Caco-2 (cell line): ENCODE measurements at regions not wholly inside any gene's neighbourhood (a gene's known extent, or its start where the extent isn't known, plus 50 kb on each side); places are given as distances from the start of the nearest gene placed in this dataset.

Source experiments
- BruUV-seq: library from RNA; stranded (reverse); fragments of 400-500 nt; replicated peaks from 2 replicates; lab custom pipeline; 2021; lab: Mats Ljungman, UMichigan
- CTCF ChIA-PET: fragments of 300-600 bp; sonication (Branson Sonifier 250); formaldehyde crosslinking; loops from one replicate; lab custom pipeline; 2022; ENCODE audit warnings: antibody characterized with exemption; lab: Charles Lee
- POLR2A ChIA-PET: fragments of 300-600 bp; sonication (Branson Sonifier 250); formaldehyde crosslinking; loops from one replicate; lab custom pipeline; 2022; ENCODE audit warnings: antibody characterized with exemption; lab: Charles Lee
- DNase-seq, 2 experiments: peaks; one replicate each; pipeline versions ENCODE4 v3.0.0 to v3.0.0-alpha.2; 2020 to 2022
- H3K27me3 ChIP-seq: replicated peaks from 2 replicates; pipeline ENCODE4 v1.6.0; 2011; ENCODE audit warnings: low read length; ENCODE audit not compliant: control insufficient read depth, insufficient read depth
- H3K36me3 ChIP-seq: 2 replicates; pipeline ENCODE4 v1.5.1; 2011; ENCODE audit warnings: low read length; ENCODE audit not compliant: control insufficient read depth, insufficient read depth
- H3K4me1 ChIP-seq: fragments of 250-450 bp; sonication (Bioruptor Pico); 2 replicates; pipeline ENCODE4 v1.5.1; 2020; ENCODE audit warnings: mild to moderate bottlenecking
- H3K4me3 ChIP-seq: 2 replicates; pipeline ENCODE4 v1.5.1; 2011; ENCODE audit warnings: low read depth, mild to moderate bottlenecking, control low read depth, low read length
- H3K9me3 ChIP-seq: fragments of 250-450 bp; sonication (Bioruptor Pico); 2 replicates; pipeline ENCODE4 v1.5.1; 2020; ENCODE audit warnings: mild to moderate bottlenecking, moderate library complexity
- H3K27ac Mint-ChIP-seq: one replicate; pipeline ENCODE4 v1.8.0; 2022; ENCODE audit warnings: mixed read lengths; ENCODE audit not compliant: unreplicated experiment
- H3K27me3 Mint-ChIP-seq: one replicate; pipeline ENCODE4 v1.8.0; 2022; ENCODE audit warnings: mixed read lengths; ENCODE audit not compliant: insufficient read depth, unreplicated experiment
- H3K36me3 Mint-ChIP-seq: one replicate; pipeline ENCODE4 v1.8.0; 2022; ENCODE audit warnings: mild to moderate bottlenecking, mixed read lengths; ENCODE audit not compliant: insufficient read depth, unreplicated experiment
- H3K4me1 Mint-ChIP-seq: one replicate; pipeline ENCODE4 v1.8.0; 2022; ENCODE audit warnings: low read depth, mixed read lengths; ENCODE audit not compliant: unreplicated experiment
- H3K4me3 Mint-ChIP-seq: one replicate; pipeline ENCODE4 v1.8.0; 2022; ENCODE audit warnings: mild to moderate bottlenecking, moderate library complexity, mixed read lengths; ENCODE audit not compliant: unreplicated experiment
- H3K9me3 Mint-ChIP-seq: one replicate; pipeline ENCODE4 v1.8.0; 2022; ENCODE audit warnings: mixed read lengths; ENCODE audit not compliant: unreplicated experiment
- CTCF ChIP-seq, 2 experiments: fragments of 200-600 bp in 1 of 2; IDR thresholded peaks; 1 replicate in 1 of 2; 2 replicates in 1 of 2; pipeline versions ENCODE4 v1.5.1 to v1.8.0; 2011 to 2022; ENCODE audit warnings: antibody characterized with exemption in 1 of 2, control low read depth in 1 of 2, inconsistent platforms in 1 of 2, low read depth in 1 of 2, low read length in 1 of 2, mild to moderate bottlenecking in 1 of 2, moderate library complexity in 1 of 2; ENCODE audit not compliant: insufficient read depth in 1 of 2, severe bottlenecking in 1 of 2, unreplicated experiment in 1 of 2
- intact Hi-C: fragments of 100-400 bp; cut with micrococcal nuclease; formaldehyde crosslinking; loops from one replicate; pipeline ENCODE4 v1.10.0; 2022; ENCODE audit not compliant: unreplicated experiment

GRCh38 chr1:22241811-22242210 lies 98.9 kb upstream of the WNT4 start:
- no peak for TF ChIP-seq CTCF (IDR thresholded peaks at IDR 0.05; ENCODE audit: insufficient read depth in 1 of 2, low read depth in 1 of 2, low read length in 1 of 2, severe bottlenecking in 1 of 2, unreplicated experiment in 1 of 2)
- no peak for DNase-seq
- no peak overlapping the region for H3K4me3 ChIP-seq
- POLR2A ChIA-PET, result no interaction called here
- H3K4me3 Mint-ChIP-seq, result no peak overlapping the region
- H3K27me3 Mint-ChIP-seq, result no peaks in the 10 kb centered on the region
- CTCF ChIA-PET, result no interaction called here
- BruUV-seq, result no TSS peak
- no peaks in the 10 kb centered on the region for H3K36me3 Mint-ChIP-seq
- H3K9me3 Mint-ChIP-seq, result no peaks in the 10 kb centered on the region
- no peaks in the 10 kb centered on the region for H3K4me1 Mint-ChIP-seq
- intact Hi-C loops, result no loop called here
- H3K9me3 ChIP-seq, result no peaks in the 10 kb centered on the region
- no peaks in the 10 kb centered on the region for H3K4me1 ChIP-seq
- no peaks in the 10 kb centered on the region for H3K36me3 ChIP-seq
- H3K27ac Mint-ChIP-seq, result no peak overlapping the region
- H3K27me3 ChIP-seq, result no peaks in the 10 kb centered on the region

GRCh38 chr1:22245100-22245650 lies 102.3 kb upstream of the WNT4 start:
- Mint-ChIP-seq H3K9me3 (no peaks in the 10 kb centered on the region), H3K27ac (no peak overlapping the region), H3K27me3 (no peaks in the 10 kb centered on the region), H3K4me3 (no peak overlapping the region), H3K36me3 (no peaks in the 10 kb centered on the region), H3K4me1 (peaks cover 3% of the 10 kb centered on the region)
- intact Hi-C loops, result no loop called here
- H3K36me3 ChIP-seq, result no peaks in the 10 kb centered on the region
- H3K4me3 ChIP-seq, result no peak overlapping the region
- CTCF ChIA-PET, result no interaction called here
- no peaks in the 10 kb centered on the region for H3K9me3 ChIP-seq
- no peaks in the 10 kb centered on the region for H3K27me3 ChIP-seq
- TF ChIP-seq CTCF (IDR thresholded peaks at IDR 0.05; ENCODE audit: insufficient read depth in 1 of 2, low read depth in 1 of 2, low read length in 1 of 2, severe bottlenecking in 1 of 2, unreplicated experiment in 1 of 2), result no peak
- DNase-seq, result no peak
- POLR2A ChIA-PET, result no interaction called here
- BruUV-seq, result no TSS peak
- no peaks in the 10 kb centered on the region for H3K4me1 ChIP-seq

- intact Hi-C loops, result no loop called here
- H3K4me3 ChIP-seq, result no peak overlapping the region
- no peak for TF ChIP-seq CTCF (IDR thresholded peaks at IDR 0.05; ENCODE audit: insufficient read depth in 1 of 2, low read depth in 1 of 2, low read length in 1 of 2, severe bottlenecking in 1 of 2, unreplicated experiment in 1 of 2)
- Mint-ChIP-seq H3K4me1 (peaks cover 6% of the 10 kb centered on the region), H3K27ac (no peak overlapping the region), H3K36me3 (no peaks in the 10 kb centered on the region), H3K4me3 (no peak overlapping the region), H3K27me3 (no peaks in the 10 kb centered on the region), H3K9me3 (no peaks in the 10 kb centered on the region)
- POLR2A ChIA-PET, result no interaction called here
- no TSS peak for BruUV-seq
- CTCF ChIA-PET, result no interaction called here
- no peaks in the 10 kb centered on the region for H3K4me1 ChIP-seq
- no peaks in the 10 kb centered on the region for H3K9me3 ChIP-seq
- H3K36me3 ChIP-seq, result no peaks in the 10 kb centered on the region
- no peaks in the 10 kb centered on the region for H3K27me3 ChIP-seq
- no peak for DNase-seq
These were observed 102.8 kb upstream of the WNT4 start for GRCh38 chr1:22245726-22246125.
